Endothelial cell of umbilical vein (primary cell): ENCODE measurements at regions not wholly inside any gene's neighbourhood (a gene's known extent, or its start where the extent isn't known, plus 50 kb on each side); places are given as distances from the start of the nearest gene placed in this dataset.

Experiments
- BruUV-seq: library from RNA; stranded (reverse); fragments of 400-500 nt; replicated peaks from 2 replicates; lab custom pipeline; 2021; lab: Mats Ljungman, UMichigan
- CTCF ChIA-PET: fragments of 300-600, 350-600 bp; sonication (Branson Sonifier 250); formaldehyde crosslinking; loops from one replicate; lab custom pipeline; 2021; ENCODE audit warnings: antibody characterized with exemption, inconsistent platforms; lab: Charles Lee
- POLR2A ChIA-PET: fragments of 300-600, 350-600 bp; sonication (Branson Sonifier 250); formaldehyde crosslinking; loops from one replicate; lab custom pipeline; 2021; ENCODE audit warnings: antibody characterized with exemption, inconsistent platforms; lab: Charles Lee
- DNase-seq: peaks from one replicate; pipeline ENCODE4 v3.0.0-alpha.2; 2011; ENCODE audit warnings: low read depth, low spot score
- FAIRE-seq: peaks from 2 replicates; lab custom pipeline; 2011; peaks lifted over from hg19 to GRCh38; lab: Jason Lieb, UNC
- H2AFZ ChIP-seq: 2 replicates; pipeline ENCODE4 v1.6.0; 2012; ENCODE audit warnings: low read depth, low read length, control low read depth, inconsistent platforms
- H3K27ac ChIP-seq: 2 replicates; pipeline ENCODE4 v1.5.1; 2011; ENCODE audit warnings: low read depth, mild to moderate bottlenecking, control low read depth, low read length, moderate library complexity; ENCODE audit not compliant: insufficient read depth
- H3K27me3 ChIP-seq, 2 experiments: 2 replicates each; pipeline versions ENCODE4 v1.6.0 to v1.6.1; 2011; ENCODE audit warnings: low read length in 2 of 2, mixed read lengths in 1 of 2; ENCODE audit not compliant: control insufficient read depth in 2 of 2, insufficient read depth in 2 of 2
- H3K36me3 ChIP-seq, 2 experiments: 2 replicates in 1 of 2; 3 replicates in 1 of 2; pipeline ENCODE4 v1.5.1; 2011; ENCODE audit warnings: low read length in 2 of 2, mild to moderate bottlenecking in 1 of 2, moderate library complexity in 1 of 2; ENCODE audit not compliant: control insufficient read depth in 2 of 2, insufficient read depth in 2 of 2; ENCODE audit errors: extremely low read depth in 1 of 2
- H3K4me1 ChIP-seq: 3 replicates; pipeline ENCODE4 v1.5.1; 2011; ENCODE audit warnings: mild to moderate bottlenecking, low read length; ENCODE audit not compliant: control insufficient read depth, insufficient read depth; ENCODE audit errors: extremely low read depth
- H3K4me2 ChIP-seq: 2 replicates; pipeline ENCODE4 v1.6.1; 2011; ENCODE audit warnings: low read length, control low read depth, mixed read lengths; ENCODE audit not compliant: insufficient read depth
- H3K4me3 ChIP-seq, 3 experiments: fragments of 200-600 bp in 1 of 3; sonication (generic), shearing (Covaris generic) in 1 of 3; replicated peaks in 1 of 3; 2 replicates each; pipeline ENCODE4 v1.5.1; 2011 to 2016; ENCODE audit warnings: control low read depth in 3 of 3, low read length in 3 of 3, mild to moderate bottlenecking in 2 of 3, inconsistent platforms in 1 of 3, low read depth in 1 of 3, moderate library complexity in 1 of 3; ENCODE audit not compliant: insufficient read depth in 1 of 3
- H3K79me2 ChIP-seq: 2 replicates; pipeline ENCODE4 v1.6.0; 2012; ENCODE audit warnings: low read length, inconsistent platforms; ENCODE audit not compliant: control insufficient read depth, insufficient read depth
- H3K9ac ChIP-seq: replicated peaks from 2 replicates; pipeline ENCODE3; 2011; ENCODE audit warnings: low read length, control low read depth; ENCODE audit not compliant: insufficient read depth; ENCODE audit errors: extremely low read depth
- H3K9me1 ChIP-seq: replicated peaks from 3 replicates; pipeline ENCODE4 v1.6.0; 2011; ENCODE audit warnings: mild to moderate bottlenecking, low read length; ENCODE audit not compliant: control insufficient read depth, insufficient read depth; ENCODE audit errors: extremely low read depth
- H3K9me3 ChIP-seq: replicated peaks from 2 replicates; pipeline ENCODE4 v1.5.1; 2012; ENCODE audit warnings: low read length, inconsistent platforms; ENCODE audit not compliant: control insufficient read depth, insufficient read depth
- H4K20me1 ChIP-seq: replicated peaks from 2 replicates; pipeline ENCODE3; 2011; ENCODE audit warnings: mild to moderate bottlenecking, low read length; ENCODE audit not compliant: control insufficient read depth, insufficient read depth; ENCODE audit errors: extremely low read depth
- CTCF ChIP-seq, 2 donors: IDR thresholded peaks; 1 replicate in 1 of 2; 2 replicates in 1 of 2; pipeline ENCODE4 v1.5.1; 2011; ENCODE audit warnings: low read length in 2 of 2, mild to moderate bottlenecking in 2 of 2, moderate library complexity in 2 of 2, control low read depth in 1 of 2, inconsistent platforms in 1 of 2, low read depth in 1 of 2; ENCODE audit not compliant: insufficient read depth in 1 of 2; ENCODE audit errors: extremely low read depth in 1 of 2
- EZH2 ChIP-seq: IDR thresholded peaks from 2 replicates; pipeline ENCODE4 v1.6.1; 2012; ENCODE audit warnings: borderline replicate concordance, low read depth, mild to moderate bottlenecking, moderate library complexity, low read length, inconsistent platforms; ENCODE audit not compliant: severe bottlenecking
- FOS ChIP-seq: IDR thresholded peaks from 2 replicates; pipeline ENCODE4 v1.6.1; 2011; ENCODE audit warnings: mild to moderate bottlenecking, low read length, moderate library complexity, borderline replicate concordance; ENCODE audit not compliant: insufficient read depth
- GATA2 ChIP-seq: IDR thresholded peaks from 2 replicates; pipeline ENCODE4 v1.7.0; 2011; ENCODE audit warnings: low read depth, mild to moderate bottlenecking, moderate library complexity, mixed read lengths, low read length; ENCODE audit not compliant: insufficient read length, insufficient read depth
- JUN ChIP-seq: IDR thresholded peaks from 2 replicates; pipeline ENCODE4 v1.6.1; 2011; ENCODE audit warnings: borderline replicate concordance, low read depth; ENCODE audit not compliant: insufficient read length, insufficient read depth
- MAX ChIP-seq: IDR thresholded peaks from 2 replicates; pipeline ENCODE4 v1.6.1; 2011; ENCODE audit not compliant: insufficient read depth, insufficient read length
- MYC ChIP-seq: IDR thresholded peaks from one replicate; pipeline ENCODE4 v1.6.1; 2011; ENCODE audit warnings: mild to moderate bottlenecking, low read depth, low read length
- POLR2A ChIP-seq: IDR thresholded peaks from 2 replicates; pipeline ENCODE4 v1.6.1; 2012; ENCODE audit warnings: low read depth, mild to moderate bottlenecking, control low read depth, low read length
- POLR2AphosphoS5 ChIP-seq: IDR thresholded peaks from 2 replicates; pipeline ENCODE4 v1.6.1; 2012; ENCODE audit warnings: low read depth, mild to moderate bottlenecking, control low read depth, low read length, moderate library complexity; ENCODE audit not compliant: insufficient read depth
- dilution Hi-C: fragments of 300-500 bp; cut with MboI; formaldehyde crosslinking; loops from one replicate; pipeline ENCODE4 v1.15.0; 2019; ENCODE audit warnings: low sequenced_read_pairs; ENCODE audit not compliant: extremely low pct_ligation_motif_present
- intact Hi-C: fragments of 100-400 bp; cut with micrococcal nuclease; formaldehyde crosslinking; loops from one replicate; pipeline ENCODE4 v1.10.0; 2022

- dilution Hi-C loops (no loop called here), intact Hi-C loops (no loop called here)
- H3K4me3 ChIP-seq, result no peak overlapping the region
- no peaks in the 10 kb centered on the region for H3K36me3 ChIP-seq
- no peak overlapping the region for H3K4me2 ChIP-seq
- TF ChIP-seq EZH2 (no peak), GATA2 (no peak), MYC (no peak), CTCF (IDR thresholded peaks at IDR 0.05; ENCODE audit: extremely low read depth in 1 of 2, insufficient read depth in 1 of 2, low read depth in 1 of 2, low read length in 2 of 2) (no peak), POLR2A (no peak), MAX (no peak), JUN (no peak), FOS (no peak), POLR2AphosphoS5 (no peak)
- CTCF ChIA-PET, result no interaction called here
- FAIRE-seq (no peak), DNase-seq (no peak)
- no peak overlapping the region for H3K9ac ChIP-seq
- no peaks in the 10 kb centered on the region for H3K27me3 ChIP-seq
- no peaks in the 10 kb centered on the region for H3K9me1 ChIP-seq
- H3K9me3 ChIP-seq, result no peaks in the 10 kb centered on the region
- POLR2A ChIA-PET, result no interaction called here
- H3K4me1 ChIP-seq, result no peaks in the 10 kb centered on the region
- no peak overlapping the region for H3K27ac ChIP-seq
- no peaks in the 10 kb centered on the region for H3K79me2 ChIP-seq
- no peaks in the 10 kb centered on the region for H4K20me1 ChIP-seq
- no TSS peak for BruUV-seq
- H2AFZ ChIP-seq, result no peak overlapping the region
Observed at GRCh38 chr15:93174836-93175235, 85.8 kb upstream of the RGMA start.
